H9 (cell line): ENCODE measurements at regions not wholly inside any gene's neighbourhood (a gene's known extent, or its start where the extent isn't known, plus 50 kb on each side); places are given as distances from the start of the nearest gene placed in this dataset.

Experiments
- DNase-seq: peaks from one replicate; pipeline ENCODE4 v3.0.0-alpha.2; 2017
- H2AFZ ChIP-seq: one replicate; pipeline ENCODE4 v1.6.1; 2013; ENCODE audit warnings: mild to moderate bottlenecking, low read length, control low read depth, moderate library complexity
- H2AK5ac ChIP-seq: 2 replicates; pipeline ENCODE4 v1.6.1; 2013; ENCODE audit warnings: low read length, control low read depth, mixed read lengths; ENCODE audit not compliant: insufficient read length
- H2BK120ac ChIP-seq: one replicate; pipeline ENCODE4 v1.6.1; 2013; ENCODE audit warnings: low read depth, mild to moderate bottlenecking, low read length, control low read depth, inconsistent platforms; ENCODE audit not compliant: poor library complexity, severe bottlenecking
- H2BK12ac ChIP-seq: 2 replicates; pipeline ENCODE4 v1.6.1; 2013; ENCODE audit warnings: low read length, control low read depth, mixed read lengths, low read depth; ENCODE audit not compliant: insufficient read length
- H2BK15ac ChIP-seq: 2 replicates; pipeline ENCODE4 v1.6.1; 2013; ENCODE audit warnings: low read depth, low read length, control low read depth
- H2BK20ac ChIP-seq: one replicate; pipeline ENCODE4 v1.6.1; 2013; ENCODE audit warnings: low read depth, mild to moderate bottlenecking, low read length, control low read depth, inconsistent platforms; ENCODE audit not compliant: poor library complexity, severe bottlenecking
- H2BK5ac ChIP-seq: 2 replicates; pipeline ENCODE4 v1.6.1; 2013; ENCODE audit warnings: low read length, control low read depth, mixed read lengths; ENCODE audit not compliant: insufficient read length
- H3K14ac ChIP-seq: 2 replicates; pipeline ENCODE4 v1.6.1; 2013; ENCODE audit warnings: low read length, control low read depth; ENCODE audit not compliant: insufficient read depth
- H3K18ac ChIP-seq: 2 replicates; pipeline ENCODE4 v1.6.1; 2013; ENCODE audit warnings: low read depth, mild to moderate bottlenecking, mixed read lengths, low read length, control low read depth; ENCODE audit not compliant: insufficient read length
- H3K23ac ChIP-seq: 2 replicates; pipeline ENCODE4 v1.6.1; 2013; ENCODE audit warnings: low read length, control low read depth, mixed read lengths, low read depth; ENCODE audit not compliant: insufficient read length
- H3K23me2 ChIP-seq: 2 replicates; pipeline ENCODE4 v1.6.1; 2013; ENCODE audit warnings: low read depth, mild to moderate bottlenecking, mixed read lengths, low read length, control low read depth; ENCODE audit not compliant: insufficient read length, poor library complexity, severe bottlenecking
- H3K27ac ChIP-seq: 2 replicates; pipeline ENCODE4 v1.5.1; 2013; ENCODE audit warnings: low read length, control low read depth, mixed read lengths, low read depth; ENCODE audit not compliant: insufficient read length
- H3K27me3 ChIP-seq: 2 replicates; pipeline ENCODE4 v1.6.1; 2013; ENCODE audit warnings: low read length, control low read depth, inconsistent platforms; ENCODE audit not compliant: insufficient read depth
- H3K4ac ChIP-seq: 2 replicates; pipeline ENCODE4 v1.6.1; 2013; ENCODE audit warnings: low read depth, mild to moderate bottlenecking, control low read depth, inconsistent platforms, low read length, moderate library complexity
- H3K4me1 ChIP-seq: 2 replicates; pipeline ENCODE4 v1.6.1; 2013; ENCODE audit warnings: low read length, control low read depth, inconsistent platforms; ENCODE audit not compliant: insufficient read depth
- H3K4me2 ChIP-seq: 2 replicates; pipeline ENCODE4 v1.6.1; 2013; ENCODE audit warnings: low read length, control low read depth, mixed read lengths; ENCODE audit not compliant: insufficient read length, insufficient read depth
- H3K56ac ChIP-seq: 2 replicates; pipeline ENCODE4 v1.6.1; 2013; ENCODE audit warnings: low read depth, mild to moderate bottlenecking, mixed read lengths, low read length, control low read depth; ENCODE audit not compliant: insufficient read length
- H3K79me1 ChIP-seq: 2 replicates; pipeline ENCODE4 v1.6.1; 2013; ENCODE audit warnings: low read depth, mild to moderate bottlenecking, moderate library complexity, low read length, control low read depth, inconsistent platforms; ENCODE audit not compliant: insufficient read depth, poor library complexity, severe bottlenecking
- H3K79me2 ChIP-seq: 2 replicates; pipeline ENCODE4 v1.6.1; 2013; ENCODE audit warnings: low read length, control low read depth, inconsistent platforms; ENCODE audit not compliant: insufficient read depth
- H3K9ac ChIP-seq: 2 replicates; pipeline ENCODE4 v1.6.1; 2013; ENCODE audit warnings: low read length, control low read depth, mixed read lengths; ENCODE audit not compliant: insufficient read length; ENCODE audit errors: extremely low read depth
- H3K9me3 ChIP-seq: one replicate; pipeline ENCODE4 v1.6.1; 2013; ENCODE audit warnings: low read depth, low read length, inconsistent platforms; ENCODE audit not compliant: control insufficient read depth
- H3T11ph ChIP-seq: one replicate; pipeline ENCODE4 v1.6.1; 2013; ENCODE audit warnings: mild to moderate bottlenecking, low read length, control low read depth, inconsistent platforms
- H4K20me1 ChIP-seq: one replicate; pipeline ENCODE4 v1.6.1; 2013; ENCODE audit not compliant: control insufficient read depth, insufficient read length, insufficient read depth
- H4K5ac ChIP-seq: 2 replicates; pipeline ENCODE4 v1.6.1; 2013; ENCODE audit warnings: low read depth, mild to moderate bottlenecking, mixed read lengths, low read length, control low read depth; ENCODE audit not compliant: insufficient read length
- H4K8ac ChIP-seq: replicated peaks from 2 replicates; pipeline ENCODE4 v1.6.1; 2013; ENCODE audit warnings: low read length, control low read depth, mixed read lengths, low read depth; ENCODE audit not compliant: insufficient read length
- H4K91ac ChIP-seq: 2 replicates; pipeline ENCODE4 v1.6.1; 2013; ENCODE audit warnings: low read depth, mild to moderate bottlenecking, moderate library complexity, mixed read lengths, low read length, control low read depth; ENCODE audit not compliant: insufficient read length
- H3K27ac Mint-ChIP-seq, 3 experiments: 2 replicates in 2 of 3; 3 replicates in 1 of 3; pipeline ENCODE4 v1.8.0; 2020 to 2021; ENCODE audit warnings: mixed read lengths in 3 of 3, mild to moderate bottlenecking in 1 of 3, moderate library complexity in 1 of 3
- H3K27me3 Mint-ChIP-seq: 2 replicates; pipeline ENCODE4 v1.8.0; 2021; ENCODE audit warnings: low read depth, mild to moderate bottlenecking, moderate library complexity, mixed read lengths
- H3K36me3 Mint-ChIP-seq, 3 experiments: 2 replicates in 2 of 3; 3 replicates in 1 of 3; pipeline ENCODE4 v1.8.0; 2020 to 2021; ENCODE audit warnings: low read depth in 3 of 3, mixed read lengths in 3 of 3; ENCODE audit not compliant: insufficient read depth in 1 of 3
- H3K4me1 Mint-ChIP-seq, 2 experiments: 2 replicates each; pipeline ENCODE4 v1.8.0; 2020; ENCODE audit warnings: mixed read lengths in 2 of 2
- H3K4me3 Mint-ChIP-seq, 2 experiments: 2 replicates in 1 of 2; 3 replicates in 1 of 2; pipeline ENCODE4 v1.8.0; 2020 to 2021; ENCODE audit warnings: mild to moderate bottlenecking in 2 of 2, mixed read lengths in 2 of 2, moderate library complexity in 1 of 2
- H3K9me3 Mint-ChIP-seq, 2 experiments: 2 replicates in 1 of 2; 3 replicates in 1 of 2; pipeline ENCODE4 v1.8.0; 2020; ENCODE audit warnings: mild to moderate bottlenecking in 2 of 2, mixed read lengths in 2 of 2, moderate library complexity in 1 of 2
- WGBS: extraction: QIAGEN DNeasy Blood & Tissue Kit; methylation state at CpG from one replicate; pipeline ENCODE4 v1.1.7; 2013; ENCODE audit warnings: missing lambda C conversion rate, low lambda C conversion rate, mixed read lengths; ENCODE audit not compliant: insufficient read length; ENCODE audit errors: extremely low coverage; 5-methylcytosine and 5-hydroxymethylcytosine counted together
- TF ChIP-seq, protein P1 (sequence below): fragments of 200-600 bp; sonication (generic); conservative IDR thresholded peaks from 3 replicates; pipeline ENCODE4 v1.8.0; 2021; ENCODE audit warnings: antibody characterized with exemption, mild to moderate bottlenecking

GRCh38 chr14:37843954-37844607 lies 248.7 kb downstream of the TTC6 start:
- no peak overlapping the region for H2BK20ac ChIP-seq
- no peak overlapping the region for H3K4me3 Mint-ChIP-seq
- TF ChIP-seq, protein P1, sequence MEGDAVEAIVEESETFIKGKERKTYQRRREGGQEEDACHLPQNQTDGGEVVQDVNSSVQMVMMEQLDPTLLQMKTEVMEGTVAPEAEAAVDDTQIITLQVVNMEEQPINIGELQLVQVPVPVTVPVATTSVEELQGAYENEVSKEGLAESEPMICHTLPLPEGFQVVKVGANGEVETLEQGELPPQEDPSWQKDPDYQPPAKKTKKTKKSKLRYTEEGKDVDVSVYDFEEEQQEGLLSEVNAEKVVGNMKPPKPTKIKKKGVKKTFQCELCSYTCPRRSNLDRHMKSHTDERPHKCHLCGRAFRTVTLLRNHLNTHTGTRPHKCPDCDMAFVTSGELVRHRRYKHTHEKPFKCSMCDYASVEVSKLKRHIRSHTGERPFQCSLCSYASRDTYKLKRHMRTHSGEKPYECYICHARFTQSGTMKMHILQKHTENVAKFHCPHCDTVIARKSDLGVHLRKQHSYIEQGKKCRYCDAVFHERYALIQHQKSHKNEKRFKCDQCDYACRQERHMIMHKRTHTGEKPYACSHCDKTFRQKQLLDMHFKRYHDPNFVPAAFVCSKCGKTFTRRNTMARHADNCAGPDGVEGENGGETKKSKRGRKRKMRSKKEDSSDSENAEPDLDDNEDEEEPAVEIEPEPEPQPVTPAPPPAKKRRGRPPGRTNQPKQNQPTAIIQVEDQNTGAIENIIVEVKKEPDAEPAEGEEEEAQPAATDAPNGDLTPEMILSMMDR = no peak

More at GRCh38 chr14:37843954-37844607, 248.7 kb downstream of the TTC6 start:
- no peak overlapping the region for H3K56ac ChIP-seq
- H3K23ac ChIP-seq = no peak overlapping the region
- no peak overlapping the region for H4K91ac ChIP-seq
- no peak overlapping the region for H3K9ac ChIP-seq
- H3K4ac ChIP-seq = no peak overlapping the region
- H4K5ac ChIP-seq = no peak overlapping the region
- H3K14ac ChIP-seq = no peak overlapping the region
- no peak overlapping the region for H2AK5ac ChIP-seq
- H3K27me3 ChIP-seq = no peaks in the 10 kb centered on the region
- no peaks in the 10 kb centered on the region for H4K20me1 ChIP-seq
- Mint-ChIP-seq H3K9me3 (peaks cover 0 to 6% of the 10 kb centered on the region in 2 experiments; a peak in 1 of 5 replicates), H3K27ac (no peak overlapping the region), H3K27me3 (peaks cover 6% of the 10 kb centered on the region; the same call in 1 of the 2 replicates), H3K4me1 (no peaks in the 10 kb centered on the region), H3K36me3 (no peaks in the 10 kb centered on the region)
- no peak overlapping the region for H2BK12ac ChIP-seq
- WGBS = no CpG with 5 or more reads among the region's 8 CpGs
- H2AFZ ChIP-seq = no peak overlapping the region
- no peak overlapping the region for H2BK15ac ChIP-seq
- no peak overlapping the region for H3K4me2 ChIP-seq
- no peaks in the 10 kb centered on the region for H3K79me2 ChIP-seq
- H4K8ac ChIP-seq = no peak overlapping the region
- no peaks in the 10 kb centered on the region for H3K79me1 ChIP-seq
- H3K18ac ChIP-seq = no peak overlapping the region
- DNase-seq = no peak
- H3K27ac ChIP-seq = no peak overlapping the region
- H2BK120ac ChIP-seq = no peak overlapping the region
- no peaks in the 10 kb centered on the region for H3K23me2 ChIP-seq
- H3T11ph ChIP-seq = no peak overlapping the region
- no peaks in the 10 kb centered on the region for H3K4me1 ChIP-seq
- no peaks in the 10 kb centered on the region for H3K9me3 ChIP-seq
- no peak overlapping the region for H2BK5ac ChIP-seq
